ENCODE measurements at regions not wholly inside any gene's neighbourhood (a gene's known extent, or its start where the extent isn't known, plus 50 kb on each side); places are given as distances from the start of the nearest gene placed in this dataset.

DNA sequence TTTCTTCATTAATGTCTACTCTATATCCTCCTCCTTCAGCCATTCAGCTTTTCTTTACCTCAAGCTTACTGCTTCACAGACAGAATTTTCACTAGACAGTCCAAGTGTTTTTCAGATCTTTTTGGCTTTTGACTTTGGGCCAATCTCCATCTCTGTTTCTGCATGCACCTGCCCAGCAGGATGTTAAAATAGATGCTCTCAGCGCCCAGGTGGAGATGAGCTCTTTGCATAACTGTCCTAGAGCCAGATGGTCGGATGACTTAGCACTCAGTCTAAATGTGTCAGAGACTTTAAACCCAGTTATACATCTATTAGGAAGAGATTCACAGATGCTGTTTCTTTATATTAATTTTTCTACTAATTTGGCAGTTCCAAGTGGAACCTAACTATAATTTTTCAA, 80.3 kb upstream of the SSTR1 start:
- DNase-seq, result no peak

DNA sequence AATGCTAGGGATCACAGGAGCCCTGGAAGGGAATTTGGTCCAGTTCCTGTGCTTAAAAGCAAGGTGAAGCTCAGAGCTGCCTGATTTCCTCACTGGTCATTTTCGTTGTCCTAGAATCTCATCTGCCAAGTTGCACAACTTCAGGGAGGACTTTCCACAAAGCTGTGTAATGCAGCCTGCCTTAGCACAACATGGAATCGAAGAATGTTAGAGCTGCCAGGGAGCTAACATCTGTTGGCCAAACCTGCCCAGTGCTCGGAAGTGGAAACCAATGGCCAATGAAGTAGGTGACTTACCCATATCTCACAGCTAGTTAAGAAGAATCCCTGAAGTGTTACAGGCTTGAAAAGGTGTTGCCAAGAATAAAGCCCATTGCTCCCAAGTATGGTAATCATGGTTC, 79.9 kb upstream of the SSTR1 start:
- DNase-seq, result no peak

- no peak for DNase-seq
Measured at GRCh38 chr14:38128640-38129039, 79.1 kb upstream of the SSTR1 start.

GRCh38 chr14:38129192-38129591, 78.5 kb upstream of the SSTR1 start:
- DNase-seq, result no peak

DNA sequence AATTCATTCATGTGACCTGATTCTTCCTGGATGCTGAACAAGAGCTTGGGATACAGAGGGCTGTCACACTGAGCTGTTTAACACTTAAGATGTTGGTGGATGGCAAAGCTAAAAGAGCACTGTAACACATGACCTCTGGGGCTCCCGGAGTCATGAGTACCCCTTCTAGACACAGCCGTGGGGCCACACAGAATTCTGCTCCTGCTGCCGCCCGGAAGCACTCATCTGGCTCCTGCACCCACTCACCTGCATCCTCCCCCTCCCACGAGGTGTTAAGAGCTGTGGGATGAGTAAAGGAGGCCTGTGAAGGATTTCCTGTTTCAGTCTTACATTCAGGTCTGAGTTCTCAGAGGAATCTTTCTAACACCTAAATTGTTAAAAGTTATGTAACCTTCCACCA, 78.0 kb upstream of the SSTR1 start:
- no peak for DNase-seq

DNA sequence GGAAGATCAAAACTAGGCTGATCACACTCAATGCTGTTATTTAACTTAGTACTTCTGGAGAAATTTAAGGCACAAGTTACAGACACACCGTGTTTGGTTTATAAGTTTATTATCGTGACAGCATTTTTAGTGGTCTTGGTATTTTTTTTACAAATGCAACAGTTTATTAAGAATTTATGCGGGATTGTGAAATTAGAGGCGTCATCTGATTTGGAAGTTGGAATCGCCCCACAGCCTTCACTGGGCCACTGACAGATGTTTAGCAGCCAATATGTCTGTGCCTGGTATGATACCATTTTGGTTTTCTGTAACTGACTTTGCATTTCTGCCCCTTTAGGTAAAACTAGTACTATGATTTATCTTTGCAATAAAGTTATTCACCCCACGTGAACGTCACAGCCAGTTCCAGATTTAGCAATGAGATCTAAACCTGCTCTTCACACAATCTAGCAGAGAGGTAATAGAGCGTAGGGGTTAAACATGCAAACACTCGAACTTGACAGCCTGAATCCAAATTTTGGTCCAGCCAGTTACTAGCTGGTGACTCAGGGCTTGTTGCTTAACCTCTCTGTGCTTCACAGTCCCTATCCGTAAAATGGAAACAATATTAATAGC, 73.2 kb upstream of the SSTR1 start:
- no peak for DNase-seq

GRCh38 chr14:38135106-38135867, 72.4 kb upstream of the SSTR1 start:
- no peak for DNase-seq

DNA sequence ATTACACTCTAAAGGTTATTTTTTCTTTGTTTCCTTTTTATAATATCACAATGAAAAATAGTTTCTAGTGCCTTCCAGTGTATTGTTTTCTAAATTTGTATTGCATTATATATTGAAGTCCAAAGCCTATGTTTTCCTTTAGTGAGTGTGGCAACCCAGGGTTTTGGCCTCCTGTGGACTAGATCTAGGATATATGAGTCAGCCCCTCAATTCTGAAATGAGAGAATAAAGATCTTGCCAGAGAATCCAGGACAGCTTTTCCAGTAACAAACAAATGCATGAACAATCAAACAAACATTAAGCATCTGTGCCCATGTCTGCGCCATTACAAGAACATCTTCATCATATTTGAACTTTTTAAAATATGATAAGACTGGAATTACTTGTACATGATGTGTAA, 70.7 kb upstream of the SSTR1 start:
- no peak for DNase-seq

GRCh38 chr14:38138473-38139138, 69.1 kb upstream of the SSTR1 start:
- DNase-seq, result no peak

- no peak for DNase-seq
Measured at GRCh38 chr14:38139926-38140325, 67.8 kb upstream of the SSTR1 start.

GRCh38 chr14:38143170-38143569, 64.5 kb upstream of the SSTR1 start:
- no peak for DNase-seq

- no peak for DNase-seq
Measured at GRCh38 chr14:38143659-38144505, 63.8 kb upstream of the SSTR1 start.

GRCh38 chr14:38145142-38145541, 62.6 kb upstream of the SSTR1 start:
- DNase-seq, result no peak

- DNase-seq, result no peak
Measured at GRCh38 chr14:38150075-38150474, 57.6 kb upstream of the SSTR1 start.
